Stomach (tissue), 4 donors: ENCODE measurements at regions not wholly inside any gene's neighbourhood (a gene's known extent, or its start where the extent isn't known, plus 50 kb on each side); places are given as distances from the start of the nearest gene placed in this dataset.

Experiments
- CTCF ChIP-seq, 7 experiments: fragments of 450-650 bp in 4 of 7; fragments of 200-600 bp in 3 of 7; sonication (generic) in 3 of 7; IDR thresholded peaks; one replicate each; pipeline ENCODE4 v1.5.1; 2016 to 2019; ENCODE audit warnings: antibody characterized with exemption in 7 of 7, control low read depth in 2 of 7, mild to moderate bottlenecking in 1 of 7
- EP300 ChIP-seq: sonication (generic); formaldehyde crosslinking; IDR thresholded peaks from one replicate; pipeline ENCODE4 v1.6.1; 2017; ENCODE audit warnings: antibody characterized with exemption
- POLR2A ChIP-seq, 4 donors: fragments of 450-650 bp; IDR thresholded peaks; one replicate each; pipeline ENCODE4 v1.6.1; 2016; ENCODE audit warnings: antibody characterized with exemption in 4 of 4, control low read depth in 2 of 4, mild to moderate bottlenecking in 1 of 4, moderate library complexity in 1 of 4
- POLR2AphosphoS5 ChIP-seq, 3 donors: sonication (generic); formaldehyde crosslinking; IDR thresholded peaks; one replicate each; pipeline ENCODE4 v1.6.1; 2016; ENCODE audit warnings: antibody characterized with exemption in 3 of 3

- TF ChIP-seq CTCF (IDR thresholded peaks at IDR 0.05) (no peak), POLR2AphosphoS5 (IDR thresholded peaks at IDR 0.05) (no peak), POLR2A (IDR thresholded peaks at IDR 0.05) (no peak), EP300 (no peak)
These were observed 228.4 kb upstream of the RSPO3 start for GRCh38 chr6:126890055-126890454.
